BLaER1 treated with 17β-estradiol and CSF1 and Interleukin-3, amounts not matched to agents 10 nM and 100 nM (cell line): ENCODE measurements at regions not wholly inside any gene's neighbourhood (a gene's known extent, or its start where the extent isn't known, plus 50 kb on each side); places are given as distances from the start of the nearest gene placed in this dataset.
"Not testable (repeated sequence)": the region's sequence is repeated elsewhere in the genome, so short reads cannot be mapped to it uniquely, and the experiment has no call there.

Source experiments
- H3K27ac ChIP-seq, 11 experiments: shearing (Covaris generic); formaldehyde crosslinking; 2 replicates each; pipeline ENCODE4 v1.8.1; 2022
- H3K27me3 ChIP-seq, 11 experiments: shearing (Covaris generic); formaldehyde crosslinking; 2 replicates each; pipeline ENCODE4 v1.8.1; 2022
- H3K36me3 ChIP-seq, 11 experiments: shearing (Covaris generic); formaldehyde crosslinking; 2 replicates each; pipeline ENCODE4 v1.8.1; 2022
- H3K4me1 ChIP-seq, 10 experiments: shearing (Covaris generic); formaldehyde crosslinking; 2 replicates each; pipeline ENCODE4 v1.8.1; 2022
- H3K4me2 ChIP-seq, 11 experiments: shearing (Covaris generic); formaldehyde crosslinking; 2 replicates each; pipeline ENCODE4 v1.8.1; 2022
- H3K4me3 ChIP-seq, 10 experiments: shearing (Covaris generic); formaldehyde crosslinking; 2 replicates each; pipeline ENCODE4 v1.8.1; 2022
- H3K9ac ChIP-seq, 11 experiments: shearing (Covaris generic); formaldehyde crosslinking; 2 replicates each; pipeline ENCODE4 v1.8.1; 2022
- H3K9me3 ChIP-seq, 11 experiments: shearing (Covaris generic); formaldehyde crosslinking; replicated peaks in 1 of 11; 2 replicates each; pipeline ENCODE4 v1.8.1; 2022
- H4K20me1 ChIP-seq, 11 experiments: shearing (Covaris generic); formaldehyde crosslinking; 2 replicates each; pipeline ENCODE4 v1.8.1; 2022
- Cebpa-rat ChIP-seq, 11 experiments: shearing (Covaris generic); IDR thresholded peaks; 2 replicates each; pipeline ENCODE4 v1.8.1; 2022

GRCh38 chr2:173713904-173714555, 251.1 kb downstream of the SP3 start:
- H3K9ac ChIP-seq = no peak overlapping the region

GRCh38 chr2:173715441-173715840, 249.7 kb downstream of the SP3 start:
- H3K4me1 ChIP-seq = no peaks in the 10 kb centered on the region
- H4K20me1 ChIP-seq = no peaks in the 10 kb centered on the region
- no peak overlapping the region for H3K9ac ChIP-seq
- H3K4me2 ChIP-seq = no peak overlapping the region
- no peak for TF ChIP-seq Cebpa-rat (IDR thresholded peaks at IDR 0.05)
- H3K27me3 ChIP-seq = no peaks in the 10 kb centered on the region
- no peaks in the 10 kb centered on the region for H3K36me3 ChIP-seq
- H3K27ac ChIP-seq = no peak overlapping the region
- H3K9me3 ChIP-seq = no peaks in the 10 kb centered on the region
- no peak overlapping the region for H3K4me3 ChIP-seq

More at GRCh38 chr2:173713904-173714555, 251.1 kb downstream of the SP3 start:
- Histone ChIP-seq H4K20me1 (no peaks in the 10 kb centered on the region), H3K4me3 (no peak overlapping the region), H3K4me1 (no peaks in the 10 kb centered on the region), H3K36me3 (no peaks in the 10 kb centered on the region), H3K9me3 (no peaks in the 10 kb centered on the region), H3K4me2 (no peak overlapping the region), H3K27me3 (no peaks in the 10 kb centered on the region), H3K27ac (no peak overlapping the region)
- TF ChIP-seq Cebpa-rat (IDR thresholded peaks at IDR 0.05) = no peak

- Histone ChIP-seq H4K20me1 (no peaks in the 10 kb centered on the region), H3K36me3 (no peaks in the 10 kb centered on the region), H3K4me3 (no peak overlapping the region), H3K9ac (no peak overlapping the region), H3K9me3 (no peaks in the 10 kb centered on the region), H3K4me1 (no peaks in the 10 kb centered on the region), H3K27me3 (no peaks in the 10 kb centered on the region), H3K4me2 (no peak overlapping the region), H3K27ac (no peak overlapping the region)
- TF ChIP-seq Cebpa-rat (IDR thresholded peaks at IDR 0.05) = no peak
These were observed 248.6 kb downstream of the SP3 start for GRCh38 chr2:173716458-173717052.

GRCh38 chr2:173719471-173719870, 245.7 kb downstream of the SP3 start:
- TF ChIP-seq Cebpa-rat (IDR thresholded peaks at IDR 0.05) = no peak
- Histone ChIP-seq H3K4me3 (no peak overlapping the region), H3K27ac (no peak overlapping the region), H3K36me3 (no peaks in the 10 kb centered on the region), H3K27me3 (no peaks in the 10 kb centered on the region), H3K9ac (no peak overlapping the region), H3K4me2 (no peak overlapping the region), H4K20me1 (no peaks in the 10 kb centered on the region), H3K4me1 (no peaks in the 10 kb centered on the region), H3K9me3 (no peaks in the 10 kb centered on the region)

GRCh38 chr2:173720306-173720705, 244.9 kb downstream of the SP3 start:
- no peaks in the 10 kb centered on the region for H4K20me1 ChIP-seq
- no peaks in the 10 kb centered on the region for H3K4me1 ChIP-seq
- no peak overlapping the region for H3K27ac ChIP-seq
- no peak for TF ChIP-seq Cebpa-rat (IDR thresholded peaks at IDR 0.05)
- no peak overlapping the region for H3K9ac ChIP-seq
- H3K36me3 ChIP-seq = no peaks in the 10 kb centered on the region
- H3K4me2 ChIP-seq = no peak overlapping the region
- no peak overlapping the region for H3K4me3 ChIP-seq
- no peaks in the 10 kb centered on the region for H3K9me3 ChIP-seq
- H3K27me3 ChIP-seq = no peaks in the 10 kb centered on the region

- Histone ChIP-seq H3K27ac (no peak overlapping the region), H3K36me3 (no peaks in the 10 kb centered on the region), H3K9ac (no peak overlapping the region), H3K4me2 (no peak overlapping the region), H3K4me3 (no peak overlapping the region), H3K4me1 (no peaks in the 10 kb centered on the region), H3K27me3 (no peaks in the 10 kb centered on the region), H3K9me3 (peaks cover 9 to 23% (median 14%) of the 10 kb centered on the region in 11 experiments; a peak in 13 of 22 replicates), H4K20me1 (no peaks in the 10 kb centered on the region)
- TF ChIP-seq Cebpa-rat (IDR thresholded peaks at IDR 0.05) = no peak
These were observed 230.4 kb downstream of the SP3 start for GRCh38 chr2:173734797-173735196.

GRCh38 chr2:173737954-173738575, 227.1 kb downstream of the SP3 start:
- not testable (repeated sequence) for H3K9ac ChIP-seq, H3K4me3 ChIP-seq, H3K4me1 ChIP-seq, H3K27me3 ChIP-seq, H4K20me1 ChIP-seq, H3K4me2 ChIP-seq, H3K27ac ChIP-seq, H3K36me3 ChIP-seq
- H3K9me3 ChIP-seq = peaks cover 9 to 23% (median 14%) of the 10 kb centered on the region in 11 experiments; a peak in 13 of 22 replicates

GRCh38 chr2:173739006-173739405, 226.2 kb downstream of the SP3 start:
- H4K20me1 ChIP-seq = no peaks in the 10 kb centered on the region
- no peak for TF ChIP-seq Cebpa-rat (IDR thresholded peaks at IDR 0.05)
- peaks cover 9 to 23% (median 14%) of the 10 kb centered on the region in 11 experiments; a peak in 13 of 22 replicates for H3K9me3 ChIP-seq
- no peak overlapping the region for H3K9ac ChIP-seq
- H3K27ac ChIP-seq = no peak overlapping the region
- no peaks in the 10 kb centered on the region for H3K36me3 ChIP-seq
- H3K4me2 ChIP-seq = no peak overlapping the region
- H3K27me3 ChIP-seq = no peaks in the 10 kb centered on the region
- H3K4me3 ChIP-seq = no peak overlapping the region
- no peaks in the 10 kb centered on the region for H3K4me1 ChIP-seq

- H3K27ac ChIP-seq = no peak overlapping the region
- no peak for TF ChIP-seq Cebpa-rat (IDR thresholded peaks at IDR 0.05)
- H3K9ac ChIP-seq = no peak overlapping the region
- peaks cover 9 to 30% (median 14%) of the 10 kb centered on the region in 11 experiments; a peak in 16 of 22 replicates for H3K9me3 ChIP-seq
- no peaks in the 10 kb centered on the region for H3K27me3 ChIP-seq
- H3K4me3 ChIP-seq = no peak overlapping the region
- H3K4me1 ChIP-seq = no peaks in the 10 kb centered on the region
- no peak overlapping the region for H3K4me2 ChIP-seq
- H3K36me3 ChIP-seq = no peaks in the 10 kb centered on the region
- no peaks in the 10 kb centered on the region for H4K20me1 ChIP-seq
These were observed 224.5 kb downstream of the SP3 start for GRCh38 chr2:173740639-173741038.

- H4K20me1 ChIP-seq = no peaks in the 10 kb centered on the region
- no peak for TF ChIP-seq Cebpa-rat (IDR thresholded peaks at IDR 0.05)
- H3K9me3 ChIP-seq = peaks cover 9 to 33% (median 14%) of the 10 kb centered on the region in 11 experiments; a peak in 16 of 22 replicates
- no peak overlapping the region for H3K27ac ChIP-seq
- H3K9ac ChIP-seq = no peak overlapping the region
- no peaks in the 10 kb centered on the region for H3K27me3 ChIP-seq
- H3K4me2 ChIP-seq = no peak overlapping the region
- H3K36me3 ChIP-seq = no peaks in the 10 kb centered on the region
- no peak overlapping the region for H3K4me3 ChIP-seq
- H3K4me1 ChIP-seq = no peaks in the 10 kb centered on the region
These were observed 223.4 kb downstream of the SP3 start for GRCh38 chr2:173741759-173742158.
